Body of pancreas (tissue), 4 donors: ENCODE measurements at regions not wholly inside any gene's neighbourhood (a gene's known extent, or its start where the extent isn't known, plus 50 kb on each side); places are given as distances from the start of the nearest gene placed in this dataset.

Experiments
- ATAC-seq: fragments of 150-250 bp; one replicate; pipeline ENCODE4 v1.9.1; 2016
- DNase-seq, 4 donors: peaks; one replicate each; pipeline ENCODE4 v3.0.0-alpha.2; 2019
- H3K27ac ChIP-seq, 4 donors: fragments of 200-600 bp; sonication (generic); 1 replicate in 3 of 4; 2 replicates in 1 of 4; pipeline versions ENCODE4 v1.5.1 to v1.6.1; 2016 to 2019; ENCODE audit warnings: mild to moderate bottlenecking in 1 of 4, mixed read lengths in 1 of 4, moderate library complexity in 1 of 4
- H3K27me3 ChIP-seq, 2 donors: fragments of 200-600 bp; sonication (generic); one replicate each; pipeline ENCODE4 v1.6.0; 2016; ENCODE audit warnings: mild to moderate bottlenecking in 1 of 2
- H3K36me3 ChIP-seq, 2 donors: fragments of 200-600 bp; sonication (generic); replicated peaks in 1 of 2; 2 replicates each; pipeline ENCODE4 v1.5.1; 2016; ENCODE audit warnings: low read depth in 2 of 2; ENCODE audit not compliant: insufficient read depth in 1 of 2
- H3K4me1 ChIP-seq: fragments of 200-600 bp; sonication (generic); one replicate; pipeline ENCODE4 v1.6.0; 2016
- H3K4me3 ChIP-seq, 2 donors: fragments of 200-600 bp; sonication (generic); 1 replicate in 1 of 2; 2 replicates in 1 of 2; pipeline ENCODE4 v1.5.1; 2016 to 2019
- H3K9me3 ChIP-seq, 3 donors: fragments of 200-600 bp; sonication (generic); 1 replicate in 2 of 3; 2 replicates in 1 of 3; pipeline ENCODE4 v1.5.1; 2016
- POLR2A ChIP-seq, 3 donors: fragments of 450-650 bp; IDR thresholded peaks; one replicate each; pipeline ENCODE4 v1.6.1; 2016; ENCODE audit warnings: antibody characterized with exemption in 3 of 3, mild to moderate bottlenecking in 2 of 3
- WGBS, 2 donors: methylation state at CpG; one replicate each; pipeline ENCODE4 v1.1.5; 2017; 5-methylcytosine and 5-hydroxymethylcytosine counted together
- intact Hi-C: fragments of 100-400 bp; cut with DNase I; formaldehyde crosslinking; loops from one replicate; pipeline ENCODE4 v1.15.1; 2023
- TF ChIP-seq, protein P1 (sequence below), 7 experiments: fragments of 450-650 bp in 4 of 7; fragments of 200-600 bp in 3 of 7; sonication (generic) in 3 of 7; IDR thresholded peaks; one replicate each; pipeline ENCODE4 v1.5.1; 2016 to 2019; ENCODE audit warnings: antibody characterized with exemption in 7 of 7

GRCh38 chr3:176633511-176633910, 563.8 kb downstream of the TBL1XR1 start:
- Histone ChIP-seq H3K36me3 (no peaks in the 10 kb centered on the region), H3K9me3 (peaks cover 0 to 3% (median 0%) of the 10 kb centered on the region in 3 donors), H3K4me3 (no peak overlapping the region), H3K4me1 (no peaks in the 10 kb centered on the region), H3K27me3 (no peaks in the 10 kb centered on the region), H3K27ac (no peak overlapping the region)
- 38 to 50% methylated on average over 2 of the region's 2 CpGs for WGBS, 2 donors
- TF ChIP-seq, protein P1, sequence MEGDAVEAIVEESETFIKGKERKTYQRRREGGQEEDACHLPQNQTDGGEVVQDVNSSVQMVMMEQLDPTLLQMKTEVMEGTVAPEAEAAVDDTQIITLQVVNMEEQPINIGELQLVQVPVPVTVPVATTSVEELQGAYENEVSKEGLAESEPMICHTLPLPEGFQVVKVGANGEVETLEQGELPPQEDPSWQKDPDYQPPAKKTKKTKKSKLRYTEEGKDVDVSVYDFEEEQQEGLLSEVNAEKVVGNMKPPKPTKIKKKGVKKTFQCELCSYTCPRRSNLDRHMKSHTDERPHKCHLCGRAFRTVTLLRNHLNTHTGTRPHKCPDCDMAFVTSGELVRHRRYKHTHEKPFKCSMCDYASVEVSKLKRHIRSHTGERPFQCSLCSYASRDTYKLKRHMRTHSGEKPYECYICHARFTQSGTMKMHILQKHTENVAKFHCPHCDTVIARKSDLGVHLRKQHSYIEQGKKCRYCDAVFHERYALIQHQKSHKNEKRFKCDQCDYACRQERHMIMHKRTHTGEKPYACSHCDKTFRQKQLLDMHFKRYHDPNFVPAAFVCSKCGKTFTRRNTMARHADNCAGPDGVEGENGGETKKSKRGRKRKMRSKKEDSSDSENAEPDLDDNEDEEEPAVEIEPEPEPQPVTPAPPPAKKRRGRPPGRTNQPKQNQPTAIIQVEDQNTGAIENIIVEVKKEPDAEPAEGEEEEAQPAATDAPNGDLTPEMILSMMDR (IDR thresholded peaks at IDR 0.05): peak in 3 of 7 experiments; percentile 5 to 27 (median 8)
- TF ChIP-seq POLR2A (IDR thresholded peaks at IDR 0.05): no peak
- ATAC-seq (no peak), DNase-seq (peak in 2 of 4 donors; percentile 11)
- intact Hi-C loops: no loop called here

GRCh38 chr3:176632925-176633324, 564.4 kb downstream of the TBL1XR1 start:
- Histone ChIP-seq H3K4me3 (no peak overlapping the region), H3K36me3 (no peaks in the 10 kb centered on the region), H3K27me3 (no peaks in the 10 kb centered on the region), H3K4me1 (no peaks in the 10 kb centered on the region), H3K27ac (no peak overlapping the region), H3K9me3 (peaks cover 0 to 3% (median 0%) of the 10 kb centered on the region in 3 donors)
- intact Hi-C loops: no loop called here
- DNase-seq: no peak
- TF ChIP-seq, protein P1 (IDR thresholded peaks at IDR 0.05): no peak
- TF ChIP-seq POLR2A (IDR thresholded peaks at IDR 0.05): no peak
- ATAC-seq: no peak
- WGBS, 2 donors: 79 to 81% methylated on average over 6 of the region's 6 CpGs

GRCh38 chr3:176631165-176631564, 566.1 kb downstream of the TBL1XR1 start:
- Histone ChIP-seq H3K27ac (no peak overlapping the region), H3K36me3 (no peaks in the 10 kb centered on the region), H3K4me1 (no peaks in the 10 kb centered on the region), H3K4me3 (no peak overlapping the region), H3K9me3 (no peaks in the 10 kb centered on the region), H3K27me3 (no peaks in the 10 kb centered on the region)
- no peak for ATAC-seq
- no peak for DNase-seq
- no peak for TF ChIP-seq POLR2A (IDR thresholded peaks at IDR 0.05)
- TF ChIP-seq, protein P1 (IDR thresholded peaks at IDR 0.05): no peak
- intact Hi-C loops: no loop called here
- 86 to 90% methylated on average over 1 of the region's 1 CpG for WGBS, 2 donors

DNA sequence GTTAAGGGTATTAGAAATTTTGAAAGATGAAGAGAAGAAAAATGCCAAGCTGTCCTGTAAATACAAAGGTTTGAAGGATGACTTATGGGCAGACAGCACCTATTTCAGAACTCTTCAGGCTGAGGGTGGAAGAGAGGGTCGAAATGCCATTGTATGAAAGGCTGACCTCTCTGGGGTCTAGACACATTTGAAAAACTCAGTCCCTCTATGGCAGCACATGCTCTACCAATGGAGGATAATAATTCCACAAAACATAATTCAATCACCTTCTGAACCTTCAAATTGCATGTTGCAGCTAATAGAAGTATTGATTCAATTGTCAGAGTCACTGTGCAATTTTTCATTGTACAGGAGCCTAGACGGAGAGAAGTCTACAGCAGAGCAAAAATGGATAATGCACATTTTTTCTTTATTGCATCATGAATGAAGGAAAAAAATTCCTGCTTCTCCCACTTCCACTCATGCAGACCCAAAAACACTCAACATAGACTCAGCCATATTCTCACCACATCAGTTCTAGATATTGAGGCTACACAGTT, 569.1 kb downstream of the TBL1XR1 start:
- WGBS, 2 donors: 55 to 61% methylated on average over 2 of the region's 2 CpGs
- H3K9me3 ChIP-seq: no peaks in the 10 kb centered on the region
- no peak for TF ChIP-seq POLR2A (IDR thresholded peaks at IDR 0.05)
- TF ChIP-seq, protein P1 (IDR thresholded peaks at IDR 0.05): no peak
- no peak overlapping the region for H3K27ac ChIP-seq
- H3K4me3 ChIP-seq: no peak overlapping the region
- no peaks in the 10 kb centered on the region for H3K36me3 ChIP-seq
- no peaks in the 10 kb centered on the region for H3K27me3 ChIP-seq
- no peaks in the 10 kb centered on the region for H3K4me1 ChIP-seq
- DNase-seq: no peak
- intact Hi-C loops: no loop called here
- no peak for ATAC-seq

- DNase-seq (no peak), ATAC-seq (no peak)
- H3K36me3 ChIP-seq: no peaks in the 10 kb centered on the region
- no peaks in the 10 kb centered on the region for H3K4me1 ChIP-seq
- intact Hi-C loops: no loop called here
- no peaks in the 10 kb centered on the region for H3K27me3 ChIP-seq
- no peak overlapping the region for H3K27ac ChIP-seq
- no peak overlapping the region for H3K4me3 ChIP-seq
- TF ChIP-seq, protein P1 (IDR thresholded peaks at IDR 0.05): no peak
- no peak for TF ChIP-seq POLR2A (IDR thresholded peaks at IDR 0.05)
- H3K9me3 ChIP-seq: no peaks in the 10 kb centered on the region
- 73 to 84% methylated on average over 4 of the region's 4 CpGs for WGBS, 2 donors
These were observed 573.7 kb downstream of the TBL1XR1 start for GRCh38 chr3:176623468-176624150.
